ENCODE measurements at regions not wholly inside any gene's neighbourhood (a gene's known extent, or its start where the extent isn't known, plus 50 kb on each side); places are given as distances from the start of the nearest gene placed in this dataset.
A peak's percentile ranks its signal among the peaks of the same experiment; 100 is the strongest.

GRCh38 chr6:27755768-27756167, 156.4 kb downstream of the OR2B2 start:
- no peaks in the 10 kb centered on the region for H3K9me3 Mint-ChIP-seq (ENCODE audit: unreplicated experiment)
- peaks cover 27% of the 10 kb centered on the region for H3K36me3 Mint-ChIP-seq (ENCODE audit: insufficient read depth, unreplicated experiment)
- no peaks in the 10 kb centered on the region for H3K4me1 ChIP-seq
- H3K4me3 ChIP-seq (ENCODE audit: low read depth, low read length), result no peak overlapping the region
- ChIA-PET CTCF (no interaction called here), POLR2A (no interaction called here)
- no peaks in the 10 kb centered on the region for H3K36me3 ChIP-seq (ENCODE audit: control insufficient read depth, insufficient read depth, low read length)
- no peaks in the 10 kb centered on the region for H3K27me3 ChIP-seq (replicated peaks; ENCODE audit: control insufficient read depth, insufficient read depth, low read length)
- no peaks in the 10 kb centered on the region for H3K27me3 Mint-ChIP-seq (ENCODE audit: insufficient read depth, unreplicated experiment)
- H3K9me3 ChIP-seq, result no peaks in the 10 kb centered on the region
- BruUV-seq (replicated peaks), result no TSS peak
- no peak overlapping the region for H3K4me3 Mint-ChIP-seq (ENCODE audit: unreplicated experiment)
- intact Hi-C loops (cut with micrococcal nuclease; ENCODE audit: unreplicated experiment), result no loop called here
- DNase-seq, result no peak
- no peak overlapping the region for H3K27ac Mint-ChIP-seq (ENCODE audit: unreplicated experiment)
- TF ChIP-seq CTCF (IDR thresholded peaks at IDR 0.05; ENCODE audit: insufficient read depth in 1 of 2, low read depth in 1 of 2, low read length in 1 of 2, severe bottlenecking in 1 of 2, unreplicated experiment in 1 of 2), result no peak
- H3K4me1 Mint-ChIP-seq (ENCODE audit: low read depth, unreplicated experiment), result peaks cover 16% of the 10 kb centered on the region

- no peaks in the 10 kb centered on the region for H3K9me3 ChIP-seq
- Mint-ChIP-seq H3K9me3 (ENCODE audit: unreplicated experiment) (no peaks in the 10 kb centered on the region), H3K27ac (ENCODE audit: unreplicated experiment) (peak overlapping the region; percentile 32), H3K27me3 (ENCODE audit: insufficient read depth, unreplicated experiment) (no peaks in the 10 kb centered on the region), H3K4me1 (ENCODE audit: low read depth, unreplicated experiment) (peaks cover 16% of the 10 kb centered on the region), H3K36me3 (ENCODE audit: insufficient read depth, unreplicated experiment) (peaks cover 27% of the 10 kb centered on the region), H3K4me3 (ENCODE audit: unreplicated experiment) (peak overlapping the region; percentile 74)
- CTCF ChIA-PET, result interaction anchor here (0.6 to 1.9 kb wide), 5 partner anchors 18 to 1160 kb away, joined by 4 to 9 read pairs (median 5); no protein-coding TSS in a partner anchor
- H3K4me3 ChIP-seq (ENCODE audit: low read depth, low read length), result peak overlapping the region; percentile 47
- intact Hi-C loops (cut with micrococcal nuclease; ENCODE audit: unreplicated experiment), result loop anchor here (5.0 kb wide), 1 partner anchor 137 kb away; no protein-coding TSS in a partner anchor
- no TSS peak for BruUV-seq (replicated peaks)
- DNase-seq, result no peak
- no peaks in the 10 kb centered on the region for H3K36me3 ChIP-seq (ENCODE audit: control insufficient read depth, insufficient read depth, low read length)
- POLR2A ChIA-PET, result interaction anchor here (0.6 kb wide), 2 partner anchors 10 to 54 kb away, joined by 5 to 7 read pairs; a partner anchor contains a TSS
- H3K27me3 ChIP-seq (replicated peaks; ENCODE audit: control insufficient read depth, insufficient read depth, low read length), result no peaks in the 10 kb centered on the region
- TF ChIP-seq CTCF (IDR thresholded peaks at IDR 0.05; ENCODE audit: insufficient read depth in 1 of 2, low read depth in 1 of 2, low read length in 1 of 2, severe bottlenecking in 1 of 2, unreplicated experiment in 1 of 2), result no peak
- no peaks in the 10 kb centered on the region for H3K4me1 ChIP-seq
Observed at GRCh38 chr6:27754408-27754782, 157.8 kb downstream of the OR2B2 start.

DNA sequence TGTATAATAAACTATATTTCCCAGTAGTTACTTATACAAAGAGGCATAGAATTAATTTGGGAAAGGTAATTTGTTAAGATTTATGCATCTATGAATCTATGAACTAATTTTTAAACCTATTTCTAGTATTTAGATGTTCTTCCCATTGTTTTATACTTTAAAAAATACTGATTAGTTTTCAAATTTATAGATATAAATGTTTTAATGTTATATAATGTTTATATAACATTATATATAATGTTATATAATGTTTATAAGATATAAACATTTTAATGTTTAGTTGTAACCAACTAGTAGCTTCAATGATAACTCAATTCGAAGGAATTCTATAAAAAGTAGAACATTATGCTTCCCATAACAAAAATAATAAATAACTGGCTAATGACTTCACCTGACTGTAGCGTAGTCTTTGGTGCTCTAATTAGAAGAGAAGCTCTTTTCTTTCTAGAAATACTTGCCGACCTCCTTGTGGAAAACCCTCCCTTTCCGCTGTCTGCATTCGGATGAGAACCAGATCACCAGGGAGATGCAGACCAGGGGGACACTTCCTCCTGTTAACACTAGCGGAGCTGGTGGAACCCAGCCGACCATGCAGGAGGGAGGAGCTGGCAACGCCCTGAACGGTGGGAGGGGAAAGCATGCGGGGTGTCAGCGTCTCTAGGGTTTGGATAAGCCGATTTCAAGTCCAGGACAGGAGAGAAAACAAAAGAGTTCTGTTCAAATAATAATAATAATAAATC, 158.4 kb downstream of the OR2B2 start:
- Histone ChIP-seq H3K4me3 (ENCODE audit: low read depth, low read length) (peak overlapping the region; percentile 47), H3K4me1 (no peaks in the 10 kb centered on the region), H3K27me3 (replicated peaks; ENCODE audit: control insufficient read depth, insufficient read depth, low read length) (no peaks in the 10 kb centered on the region), H3K36me3 (ENCODE audit: control insufficient read depth, insufficient read depth, low read length) (no peaks in the 10 kb centered on the region), H3K9me3 (no peaks in the 10 kb centered on the region)
- no peaks in the 10 kb centered on the region for H3K27me3 Mint-ChIP-seq (ENCODE audit: insufficient read depth, unreplicated experiment)
- H3K36me3 Mint-ChIP-seq (ENCODE audit: insufficient read depth, unreplicated experiment), result peaks cover 27% of the 10 kb centered on the region
- H3K27ac Mint-ChIP-seq (ENCODE audit: unreplicated experiment), result peak overlapping the region; percentile 83
- peak; percentile 81 to 90 for DNase-seq
- H3K4me1 Mint-ChIP-seq (ENCODE audit: low read depth, unreplicated experiment), result peaks cover 16% of the 10 kb centered on the region
- H3K4me3 Mint-ChIP-seq (ENCODE audit: unreplicated experiment), result peak overlapping the region; percentile 74
- peak in 1 of 2 experiments; percentile 13 for TF ChIP-seq CTCF (IDR thresholded peaks at IDR 0.05; ENCODE audit: insufficient read depth in 1 of 2, low read depth in 1 of 2, low read length in 1 of 2, severe bottlenecking in 1 of 2, unreplicated experiment in 1 of 2)
- no peaks in the 10 kb centered on the region for H3K9me3 Mint-ChIP-seq (ENCODE audit: unreplicated experiment)
- no TSS peak for BruUV-seq (replicated peaks)
- intact Hi-C loops (cut with micrococcal nuclease; ENCODE audit: unreplicated experiment), result loop anchor here (2.0 to 5.0 kb wide), 4 partner anchors 85 to 235 kb away; no protein-coding TSS in a partner anchor
- ChIA-PET POLR2A (interaction anchor here (0.6 kb wide), 2 partner anchors 9 to 54 kb away, joined by 5 to 7 read pairs; a partner anchor contains a TSS), CTCF (interaction anchor here (0.6 to 1.9 kb wide), 6 partner anchors 18 to 1160 kb away, joined by 3 to 9 read pairs (median 5); no protein-coding TSS in a partner anchor)
